ENCODE measurements at regions not wholly inside any gene's neighbourhood (a gene's known extent, or its start where the extent isn't known, plus 50 kb on each side); places are given as distances from the start of the nearest gene placed in this dataset.

- TF ChIP-seq ZNF592 (IDR thresholded peaks at IDR 0.05) (no peak), BCL3 (IDR thresholded peaks at IDR 0.05; ENCODE audit: borderline replicate concordance, insufficient read depth, low read depth, low read length, poor library complexity, severe bottlenecking) (no peak), ZNF274 (IDR thresholded peaks at IDR 0.05; ENCODE audit: insufficient read depth, insufficient read length) (no peak), BRCA1 (IDR thresholded peaks at IDR 0.05; ENCODE audit: low read depth, low read length) (no peak)
Observed at GRCh38 chr20:56816349-56816748, 187.2 kb downstream of the TFAP2C start (continued).

- no peak overlapping the region for H3K4me3 ChIP-seq
- no peaks in the 10 kb centered on the region for H3K36me3 ChIP-seq (ENCODE audit: control insufficient read depth in 2 of 2, insufficient read depth in 2 of 2, low read length in 1 of 2)
- no peaks in the 10 kb centered on the region for H3K9me3 ChIP-seq (replicated peaks; ENCODE audit: control insufficient read depth, insufficient read depth, low read length)
- DNase-seq (ENCODE audit: low read depth, low spot score), result no peak
- no peak overlapping the region for H2AFZ ChIP-seq (ENCODE audit: control insufficient read depth, low read depth, low read length)
- ChIA-PET POLR2A (no interaction called here), RAD21 (ENCODE audit: unreplicated experiment) (no interaction called here), SMC1A (ENCODE audit: uncharacterized antibody, unreplicated experiment) (no interaction called here), CTCF (interaction anchor here (1.2 kb wide), 1 partner anchor 8 kb away, joined by 3 read pairs; no protein-coding TSS in a partner anchor)
- H3K9ac ChIP-seq (ENCODE audit: control insufficient read depth, insufficient read depth, low read length), result no peak overlapping the region
- H3K27ac ChIP-seq (ENCODE audit: control insufficient read depth, insufficient read depth), result no peak overlapping the region
- WGBS (ENCODE audit: insufficient coverage, insufficient replicate concordance, low lambda C conversion rate, missing lambda C conversion rate), result 42% methylated on average over 6 of the region's 6 CpGs
- intact Hi-C loops (cut with micrococcal nuclease; ENCODE audit: unreplicated experiment) (no loop called here), in situ Hi-C loops (cut with MboI) (no loop called here)
- H3K27me3 ChIP-seq (replicated peaks in 1 of 2; ENCODE audit: control insufficient read depth in 2 of 2, insufficient read depth in 2 of 2, low read length in 1 of 2), result no peaks in the 10 kb centered on the region; a peak in 1 of 4 replicates
- no peak for ATAC-seq
- no peaks in the 10 kb centered on the region for H3K4me1 ChIP-seq (ENCODE audit: control insufficient read depth, insufficient read depth, low read length)
- no peak overlapping the region for H3K4me2 ChIP-seq (ENCODE audit: control insufficient read depth, insufficient read depth)
- no TSS peak for BruUV-seq (replicated peaks)
- H4K20me1 ChIP-seq (ENCODE audit: control insufficient read depth, insufficient read depth), result no peaks in the 10 kb centered on the region
- H3K79me2 ChIP-seq (ENCODE audit: control insufficient read depth, insufficient read depth, low read length), result no peaks in the 10 kb centered on the region
- no peak for TF ChIP-seq RELB (IDR thresholded peaks at IDR 0.05; ENCODE audit: low read depth)
- TF ChIP-seq NR2C2 (IDR thresholded peaks at IDR 0.05; ENCODE audit: borderline replicate concordance, control insufficient read depth, insufficient read length, low read depth), result no peak
- TF ChIP-seq ZNF24 (IDR thresholded peaks at IDR 0.05), result no peak
- no peak for TF ChIP-seq ATF2 (IDR thresholded peaks at IDR 0.05; ENCODE audit: low read length)
- no peak for FAIRE-seq
Observed at GRCh38 chr20:56817780-56818675, 188.9 kb downstream of the TFAP2C start.
